GM23338 (cell line): ENCODE measurements at regions not wholly inside any gene's neighbourhood (a gene's known extent, or its start where the extent isn't known, plus 50 kb on each side); places are given as distances from the start of the nearest gene placed in this dataset.

ENCODE experiments used
- ATAC-seq: fragments of 200-7000 bp; cut with Tn5 transposase; 3 replicates; pipeline ENCODE4 v1.9.1; 2020
- DNase-seq: peaks from one replicate; pipeline ENCODE4 v3.0.0-alpha.2; 2015; ENCODE audit warnings: low spot score
- H2AFZ ChIP-seq: fragments of 200-600 bp; sonication (generic); 2 replicates; pipeline ENCODE4 v1.8.0; 2016; ENCODE audit warnings: antibody characterized with exemption, mild to moderate bottlenecking, moderate library complexity
- H3F3A ChIP-seq: fragments of 200-600 bp; sonication (generic); replicated peaks from 2 replicates; pipeline ENCODE4 v1.8.0; 2017; ENCODE audit warnings: antibody characterized with exemption, mixed run types, low read depth
- H3K27ac ChIP-seq: fragments of 200-600 bp; sonication (generic); 2 replicates; pipeline ENCODE4 v1.6.1; 2016; ENCODE audit warnings: low read depth
- H3K27me3 ChIP-seq: fragments of 200-600 bp; sonication (generic); 2 replicates; pipeline ENCODE4 v1.8.0; 2016; ENCODE audit warnings: mild to moderate bottlenecking, mixed run types, moderate library complexity; ENCODE audit not compliant: insufficient read depth
- H3K36me3 ChIP-seq: fragments of 200-600 bp; sonication (generic); 2 replicates; pipeline ENCODE4 v1.8.0; 2016; ENCODE audit warnings: mild to moderate bottlenecking; ENCODE audit not compliant: insufficient read depth
- H3K4me1 ChIP-seq: fragments of 200-600 bp; sonication (generic); 2 replicates; pipeline ENCODE4 v1.8.0; 2016; ENCODE audit warnings: mild to moderate bottlenecking, moderate library complexity; ENCODE audit not compliant: insufficient read depth
- H3K4me2 ChIP-seq: fragments of 200-600 bp; sonication (generic); 2 replicates; pipeline ENCODE4 v1.7.1; 2017; ENCODE audit warnings: mixed run types
- H3K4me3 ChIP-seq: fragments of 200-600 bp; sonication (generic); 2 replicates; pipeline ENCODE4 v1.6.1; 2016; ENCODE audit warnings: mixed run types
- H3K79me2 ChIP-seq: fragments of 200-600 bp; sonication (generic); replicated peaks from 2 replicates; pipeline ENCODE4 v1.8.0; 2017; ENCODE audit warnings: mild to moderate bottlenecking; ENCODE audit not compliant: insufficient read depth
- H3K9me2 ChIP-seq: fragments of 200-600 bp; sonication (generic); 2 replicates; pipeline ENCODE4 v1.8.0; 2017; ENCODE audit not compliant: insufficient read depth
- H4K20me1 ChIP-seq: fragments of 200-600 bp; sonication (generic); replicated peaks from 2 replicates; pipeline ENCODE4 v1.8.0; 2017; ENCODE audit warnings: mild to moderate bottlenecking; ENCODE audit not compliant: insufficient read depth
- H3K27ac Mint-ChIP-seq: 2 replicates; pipeline ENCODE4 v1.8.0; 2020; ENCODE audit warnings: inconsistent platforms, mild to moderate bottlenecking, moderate library complexity, mixed read lengths
- H3K27me3 Mint-ChIP-seq: 3 replicates; pipeline ENCODE4 v1.8.0; 2022; ENCODE audit warnings: low read depth, mild to moderate bottlenecking, moderate library complexity, mixed read lengths, inconsistent platforms; ENCODE audit not compliant: insufficient read depth, poor library complexity
- H3K36me3 Mint-ChIP-seq: 3 replicates; pipeline ENCODE4 v1.8.0; 2021; ENCODE audit warnings: low read depth, mild to moderate bottlenecking, inconsistent platforms, moderate library complexity, mixed read lengths
- H3K4me1 Mint-ChIP-seq: 3 replicates; pipeline ENCODE4 v1.8.0; 2020; ENCODE audit warnings: mild to moderate bottlenecking, inconsistent platforms, mixed read lengths
- H3K4me3 Mint-ChIP-seq: 3 replicates; pipeline ENCODE4 v1.8.0; 2021; ENCODE audit warnings: moderate library complexity, mild to moderate bottlenecking, inconsistent platforms, mixed read lengths
- H3K9me3 Mint-ChIP-seq: 3 replicates; pipeline ENCODE4 v1.8.0; 2020; ENCODE audit warnings: moderate library complexity, mild to moderate bottlenecking, inconsistent platforms, mixed read lengths
- CREB1 ChIP-seq: fragments of 250-450 bp; sonication (Bioruptor Pico); IDR thresholded peaks from 2 replicates; pipeline ENCODE4 v1.5.0; 2020; ENCODE audit warnings: low read depth, mild to moderate bottlenecking, moderate library complexity
- CTCF ChIP-seq, 2 experiments: fragments of 200-600 bp in 1 of 2; sonication (generic) in 1 of 2; conservative IDR thresholded peaks; 2 replicates each; pipeline versions ENCODE4 v1.5.1 to v1.6.1; 2016 to 2017; ENCODE audit warnings: antibody characterized with exemption in 2 of 2, low read depth in 2 of 2, mild to moderate bottlenecking in 2 of 2, moderate library complexity in 1 of 2
- ETS1 ChIP-seq: IDR thresholded peaks from 2 replicates; pipeline ENCODE4 v1.6.1; 2016; ENCODE audit warnings: antibody characterized with exemption
- EZH2 ChIP-seq: fragments of 200-600 bp; sonication (generic); IDR thresholded peaks from one replicate; pipeline ENCODE4 v1.8.0; 2017; ENCODE audit warnings: antibody characterized with exemption, mild to moderate bottlenecking, low read depth; ENCODE audit not compliant: unreplicated experiment
- EZH2phosphoT487 ChIP-seq: fragments of 200-600 bp; sonication (generic); IDR thresholded peaks from one replicate; pipeline ENCODE4 v1.8.1; 2018; ENCODE audit warnings: antibody characterized with exemption; ENCODE audit not compliant: unreplicated experiment
- JUNB ChIP-seq: IDR thresholded peaks from one replicate; pipeline ENCODE4 v1.6.1; 2016; ENCODE audit warnings: antibody characterized with exemption; ENCODE audit not compliant: unreplicated experiment
- NANOG ChIP-seq: IDR thresholded peaks from 2 replicates; pipeline ENCODE4 v1.6.1; 2016; ENCODE audit warnings: antibody characterized with exemption, borderline replicate concordance
- STAT1 ChIP-seq: IDR thresholded peaks from one replicate; pipeline ENCODE4 v1.6.1; 2016; ENCODE audit warnings: antibody characterized with exemption; ENCODE audit not compliant: unreplicated experiment
- ZNF114 ChIP-seq: fragments of 250-450 bp; sonication (Bioruptor Pico); IDR thresholded peaks from 2 replicates; pipeline ENCODE4 v1.5.0; 2020; ENCODE audit warnings: mild to moderate bottlenecking, moderate library complexity
- ZNF462 ChIP-seq: fragments of 250-450 bp; sonication (Bioruptor Pico); IDR thresholded peaks from 2 replicates; pipeline ENCODE4 v1.5.0; 2020; ENCODE audit warnings: mild to moderate bottlenecking, moderate library complexity

- no peak for TF ChIP-seq ZNF462
- no peak for TF ChIP-seq ETS1
- TF ChIP-seq STAT1, result no peak
- TF ChIP-seq NANOG, result no peak
- no peak for TF ChIP-seq EZH2
- TF ChIP-seq ZNF114, result no peak
Measured at GRCh38 chr14:35220920-35221319, 71.3 kb upstream of the PSMA6 start (continued).

- no peak for DNase-seq
- H3K79me2 ChIP-seq, result no peaks in the 10 kb centered on the region
- no peak for ATAC-seq
- Mint-ChIP-seq H3K4me3 (no peak overlapping the region), H3K4me1 (peaks cover 4% of the 10 kb centered on the region; the same call in 2 of the 3 replicates), H3K27me3 (no peaks in the 10 kb centered on the region), H3K36me3 (no peaks in the 10 kb centered on the region; the same call in 2 of the 3 replicates), H3K27ac (no peak overlapping the region), H3K9me3 (no peaks in the 10 kb centered on the region)
- no peaks in the 10 kb centered on the region for H3K4me1 ChIP-seq
- H3K36me3 ChIP-seq, result no peaks in the 10 kb centered on the region
- H3F3A ChIP-seq, result no peaks in the 10 kb centered on the region
- H3K27ac ChIP-seq, result no peak overlapping the region
- no peaks in the 10 kb centered on the region for H3K27me3 ChIP-seq
- no peak overlapping the region for H3K4me3 ChIP-seq
- no peaks in the 10 kb centered on the region for H3K9me2 ChIP-seq
- H3K4me2 ChIP-seq, result no peak overlapping the region
- H2AFZ ChIP-seq, result no peak overlapping the region
- H4K20me1 ChIP-seq, result no peaks in the 10 kb centered on the region
- TF ChIP-seq EZH2phosphoT487, result no peak
- TF ChIP-seq STAT1, result no peak
- TF ChIP-seq JUNB, result no peak
- TF ChIP-seq ETS1, result no peak
- TF ChIP-seq CTCF (conservative IDR thresholded peaks at IDR 0.05; ENCODE audit: low read depth in 2 of 2), result no peak
- TF ChIP-seq CREB1 (CRISPR knock-in tag), result no peak
Measured at GRCh38 chr14:35221462-35221861, 70.7 kb upstream of the PSMA6 start.
